ENCODE measurements at regions not wholly inside any gene's neighbourhood (a gene's known extent, or its start where the extent isn't known, plus 50 kb on each side); places are given as distances from the start of the nearest gene placed in this dataset.
"Not testable (repeated sequence)": the region's sequence is repeated elsewhere in the genome, so short reads cannot be mapped to it uniquely, and the experiment has no call there.

GRCh38 chr3:34504775-34505174 lies 706.3 kb downstream of the PDCD6IP start:
- DNase-seq (ENCODE audit: low spot score): no peak

GRCh38 chr3:34508732-34509131 lies 710.3 kb downstream of the PDCD6IP start:
- no peak for DNase-seq (ENCODE audit: low spot score)

GRCh38 chr3:34511891-34512290 lies 713.5 kb downstream of the PDCD6IP start:
- DNase-seq (ENCODE audit: low spot score): no peak

GRCh38 chr3:34519008-34519407 lies 720.6 kb downstream of the PDCD6IP start:
- not testable (repeated sequence) for DNase-seq (ENCODE audit: low spot score)

GRCh38 chr3:34531156-34531555 lies 732.7 kb downstream of the PDCD6IP start:
- DNase-seq (ENCODE audit: low spot score): no peak

GRCh38 chr3:34533451-34533850 lies 735.0 kb downstream of the PDCD6IP start:
- no peak for DNase-seq (ENCODE audit: low spot score)

- DNase-seq (ENCODE audit: low spot score): no peak
These were observed 735.6 kb downstream of the PDCD6IP start for GRCh38 chr3:34534013-34534412.

GRCh38 chr3:34544136-34544535 lies 745.7 kb downstream of the PDCD6IP start:
- DNase-seq (ENCODE audit: low spot score): no peak

GRCh38 chr3:34547297-34547920 lies 749.0 kb downstream of the PDCD6IP start:
- no peak for DNase-seq (ENCODE audit: low spot score)

- DNase-seq (ENCODE audit: low spot score): no peak
These were observed 768.8 kb downstream of the PDCD6IP start for GRCh38 chr3:34567266-34567665.

- DNase-seq (ENCODE audit: low spot score): no peak
These were observed 770.3 kb downstream of the PDCD6IP start for GRCh38 chr3:34568766-34569165.

GRCh38 chr3:34569437-34569836 lies 771.0 kb downstream of the PDCD6IP start:
- no peak for DNase-seq (ENCODE audit: low spot score)

- no peak for DNase-seq (ENCODE audit: low spot score)
These were observed 772.7 kb downstream of the PDCD6IP start for GRCh38 chr3:34570916-34571705.

GRCh38 chr3:34571714-34572113 lies 773.3 kb downstream of the PDCD6IP start:
- DNase-seq (ENCODE audit: low spot score): no peak

GRCh38 chr3:34575776-34576175 lies 777.3 kb downstream of the PDCD6IP start:
- DNase-seq (ENCODE audit: low spot score): no peak

GRCh38 chr3:34582055-34582454 lies 783.6 kb downstream of the PDCD6IP start:
- no peak for DNase-seq (ENCODE audit: low spot score)

GRCh38 chr3:34583451-34583850 lies 785.0 kb downstream of the PDCD6IP start:
- DNase-seq (ENCODE audit: low spot score): no peak

GRCh38 chr3:34584971-34585370 lies 786.5 kb downstream of the PDCD6IP start:
- no peak for DNase-seq (ENCODE audit: low spot score)

- DNase-seq (ENCODE audit: low spot score): no peak
These were observed 801.2 kb downstream of the PDCD6IP start for GRCh38 chr3:34599595-34599994.

GRCh38 chr3:34619990-34620389 lies 821.6 kb downstream of the PDCD6IP start:
- no peak for DNase-seq (ENCODE audit: low spot score)

- no peak for DNase-seq (ENCODE audit: low spot score)
These were observed 828.3 kb downstream of the PDCD6IP start for GRCh38 chr3:34626699-34627098.

GRCh38 chr3:34634939-34635338 lies 836.5 kb downstream of the PDCD6IP start:
- DNase-seq (ENCODE audit: low spot score): no peak

- no peak for DNase-seq (ENCODE audit: low spot score)
These were observed 837.0 kb downstream of the PDCD6IP start for GRCh38 chr3:34635352-34635850.
